ENCODE measurements at regions not wholly inside any gene's neighbourhood (a gene's known extent, or its start where the extent isn't known, plus 50 kb on each side); places are given as distances from the start of the nearest gene placed in this dataset.

DNA sequence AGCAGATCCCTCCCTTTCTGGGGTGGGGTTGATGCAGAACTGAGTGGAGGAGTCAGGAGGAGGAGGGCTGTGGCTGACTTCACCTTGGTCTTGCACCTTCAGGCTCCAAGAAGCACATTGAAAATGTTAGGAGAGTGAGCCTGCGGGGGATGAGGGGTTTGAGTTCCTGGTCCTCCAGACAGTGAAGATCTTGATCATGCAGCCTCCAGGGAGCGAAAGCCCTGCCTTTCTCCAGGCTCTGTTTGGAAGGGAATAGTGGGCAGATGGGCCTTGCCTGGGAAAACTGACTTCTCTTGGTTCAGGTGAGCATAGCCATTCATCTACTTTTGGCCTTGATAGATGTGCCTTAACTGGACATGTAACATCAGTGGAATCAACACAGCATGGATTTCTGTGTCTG, 267.6 kb upstream of the B3GAT1 start:
- DNase-seq = no peak

DNA sequence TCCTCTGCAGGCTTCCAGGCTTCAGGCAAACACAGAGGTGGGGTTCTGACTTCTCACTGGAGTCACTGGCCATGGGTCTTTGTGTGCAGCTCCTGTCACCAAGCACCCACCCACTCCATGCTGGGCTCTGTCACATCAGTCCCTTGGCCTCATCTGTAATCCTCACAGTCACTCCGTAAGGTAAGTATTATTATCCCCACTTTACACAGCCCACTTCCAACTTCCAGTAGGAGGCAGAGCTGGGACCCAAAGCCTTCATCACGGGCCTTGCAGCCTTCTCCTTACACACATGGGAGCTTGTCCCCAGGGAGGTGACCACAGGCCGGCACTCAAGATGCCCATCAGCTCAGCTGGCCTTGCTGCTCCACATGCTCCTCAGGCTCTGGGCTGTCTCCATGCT, 266.7 kb upstream of the B3GAT1 start:
- DNase-seq = no peak

DNA sequence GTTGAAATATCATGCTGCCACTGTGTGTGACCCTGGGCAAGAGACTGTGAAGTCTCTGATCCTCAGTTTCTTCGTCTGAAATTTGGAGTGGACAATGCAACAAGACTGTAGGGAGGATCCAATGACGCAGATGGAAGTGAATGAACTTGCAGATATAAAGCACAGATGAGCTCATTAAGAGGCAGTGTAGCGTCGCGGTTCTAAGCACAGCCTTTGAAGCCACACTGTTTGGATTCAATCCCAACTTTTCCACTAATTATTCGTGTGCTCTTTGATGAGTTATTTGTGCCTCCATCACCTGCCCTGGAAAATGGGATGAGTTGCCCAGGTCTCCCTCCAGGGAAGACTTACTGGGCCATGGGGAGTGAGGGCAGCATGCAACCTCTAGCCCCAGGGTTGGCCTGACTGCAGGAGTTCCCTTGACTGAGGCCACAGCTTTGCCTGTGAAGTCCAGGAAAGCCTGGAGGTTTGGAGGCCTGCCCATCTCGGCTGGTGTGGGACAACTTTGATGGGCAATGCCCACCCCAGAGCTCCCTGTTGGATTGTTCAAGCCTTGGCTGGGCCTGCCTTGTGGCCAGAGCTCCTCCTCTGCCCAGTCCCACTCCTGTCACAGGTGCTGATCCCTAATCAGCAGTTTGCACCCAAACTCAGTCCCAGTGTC, 266.0 kb upstream of the B3GAT1 start:
- no peak for DNase-seq

DNA sequence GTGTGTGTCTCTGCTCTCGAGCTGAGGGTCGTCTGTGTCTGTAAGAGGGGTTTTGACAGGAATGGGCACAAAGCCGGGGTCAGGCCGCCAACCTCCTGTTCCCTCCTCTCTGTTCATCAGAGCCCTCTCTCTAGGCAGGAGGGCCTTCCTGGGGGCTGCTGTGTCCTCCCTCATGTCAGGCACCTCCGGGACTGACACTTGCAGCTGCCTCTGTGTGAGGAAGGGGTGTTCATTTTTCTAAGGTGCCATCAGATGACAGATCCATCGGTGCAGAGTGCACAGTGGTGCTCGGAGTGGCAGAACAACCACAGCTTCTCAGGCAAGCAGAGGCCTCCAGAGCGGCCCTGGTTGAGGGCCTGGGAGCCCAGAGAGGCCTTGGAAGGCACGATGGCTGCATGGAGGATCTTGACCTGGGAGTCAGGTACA, 265.4 kb upstream of the B3GAT1 start:
- DNase-seq = no peak

- no peak for DNase-seq
Measured at GRCh38 chr11:134676516-134677287, 264.7 kb upstream of the B3GAT1 start.

DNA sequence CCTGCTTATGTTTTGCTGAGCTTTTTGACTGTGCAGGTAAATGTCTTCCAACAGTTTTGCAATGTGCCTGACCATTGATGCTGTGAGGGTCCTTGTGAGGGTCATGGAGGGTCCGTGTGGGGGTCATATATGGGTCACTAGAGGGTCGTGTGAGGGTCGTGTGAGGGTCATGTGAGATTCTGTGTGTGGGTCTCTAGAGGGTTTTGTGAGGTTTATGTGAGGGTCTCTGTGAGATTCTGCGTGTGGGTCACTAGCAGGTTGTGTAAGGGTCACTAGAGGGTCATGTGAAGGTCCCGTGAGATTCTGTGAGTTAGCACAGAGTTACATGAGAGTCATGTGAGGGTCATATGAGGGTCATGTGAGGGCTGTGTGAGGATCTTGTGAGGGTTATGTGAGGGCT, 263.9 kb upstream of the B3GAT1 start:
- no peak for DNase-seq

- DNase-seq = no peak
Measured at GRCh38 chr11:134674974-134675373, 262.9 kb upstream of the B3GAT1 start.

DNA sequence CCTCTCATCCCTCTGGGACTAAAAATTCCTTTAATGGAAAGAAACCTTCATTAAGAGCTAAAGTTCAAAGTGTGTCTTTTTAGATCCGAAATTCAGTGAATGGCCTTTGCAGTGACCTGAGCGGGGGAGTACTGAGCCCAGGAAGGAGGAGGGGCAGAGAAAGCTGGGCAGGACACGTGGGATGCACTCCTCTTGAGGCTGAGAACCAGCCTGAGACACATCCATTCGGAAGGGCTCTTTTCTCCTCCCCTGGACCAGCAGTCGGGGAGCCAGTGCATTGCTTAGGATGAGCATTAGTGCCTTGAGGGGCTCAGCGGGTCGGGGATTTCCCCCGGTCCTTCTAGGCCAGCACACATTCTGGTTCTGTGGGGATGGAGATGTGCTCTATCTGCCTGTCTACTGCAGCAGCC, 258.9 kb upstream of the B3GAT1 start:
- no peak for DNase-seq

- no peak for DNase-seq
Measured at GRCh38 chr11:134670247-134670782, 258.3 kb upstream of the B3GAT1 start.

GRCh38 chr11:134669796-134670195, 257.8 kb upstream of the B3GAT1 start:
- no peak for DNase-seq

DNA sequence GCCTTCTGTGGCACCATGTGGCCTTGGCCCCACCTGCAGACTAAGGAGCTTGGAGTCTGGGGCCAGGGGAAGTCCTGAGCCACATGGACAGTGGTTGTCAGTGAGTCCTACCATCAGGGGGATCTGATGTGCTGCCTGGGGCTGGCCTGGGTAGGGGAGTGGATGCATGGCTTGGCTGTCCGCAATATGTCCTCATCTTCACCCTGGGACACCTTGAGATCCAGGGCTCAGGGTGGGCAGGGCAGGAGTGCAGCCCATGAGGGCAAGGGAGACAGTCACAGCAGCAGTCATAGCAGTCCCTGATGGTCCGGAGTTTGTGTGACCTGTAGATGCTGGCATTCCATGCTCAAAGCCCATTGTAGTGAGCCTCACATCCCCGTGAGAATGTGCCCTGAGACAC, 256.8 kb upstream of the B3GAT1 start:
- DNase-seq = no peak

DNA sequence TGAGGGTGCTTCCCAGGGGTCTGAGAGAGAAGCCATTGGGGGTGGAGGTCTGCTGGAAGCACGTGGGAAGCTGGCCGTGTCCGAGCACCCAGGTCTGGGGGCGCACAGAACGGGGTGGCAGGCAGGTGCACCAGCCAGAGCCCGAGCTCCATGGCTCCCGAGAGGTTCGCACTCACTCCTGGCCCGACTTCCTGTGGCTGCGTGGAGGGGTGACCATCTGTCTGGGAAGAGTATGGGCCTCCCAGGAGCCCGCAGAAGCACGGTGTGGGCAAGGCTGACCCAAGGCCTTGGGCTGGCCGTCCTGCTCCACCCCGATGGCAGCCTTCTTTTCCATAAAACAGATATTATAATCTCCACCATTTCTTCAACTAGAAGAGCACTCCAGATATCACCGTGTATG, 256.0 kb upstream of the B3GAT1 start:
- DNase-seq = no peak

- no peak for DNase-seq
Measured at GRCh38 chr11:134667505-134667904, 255.5 kb upstream of the B3GAT1 start.

GRCh38 chr11:134667175-134667500, 255.1 kb upstream of the B3GAT1 start:
- no peak for DNase-seq

DNA sequence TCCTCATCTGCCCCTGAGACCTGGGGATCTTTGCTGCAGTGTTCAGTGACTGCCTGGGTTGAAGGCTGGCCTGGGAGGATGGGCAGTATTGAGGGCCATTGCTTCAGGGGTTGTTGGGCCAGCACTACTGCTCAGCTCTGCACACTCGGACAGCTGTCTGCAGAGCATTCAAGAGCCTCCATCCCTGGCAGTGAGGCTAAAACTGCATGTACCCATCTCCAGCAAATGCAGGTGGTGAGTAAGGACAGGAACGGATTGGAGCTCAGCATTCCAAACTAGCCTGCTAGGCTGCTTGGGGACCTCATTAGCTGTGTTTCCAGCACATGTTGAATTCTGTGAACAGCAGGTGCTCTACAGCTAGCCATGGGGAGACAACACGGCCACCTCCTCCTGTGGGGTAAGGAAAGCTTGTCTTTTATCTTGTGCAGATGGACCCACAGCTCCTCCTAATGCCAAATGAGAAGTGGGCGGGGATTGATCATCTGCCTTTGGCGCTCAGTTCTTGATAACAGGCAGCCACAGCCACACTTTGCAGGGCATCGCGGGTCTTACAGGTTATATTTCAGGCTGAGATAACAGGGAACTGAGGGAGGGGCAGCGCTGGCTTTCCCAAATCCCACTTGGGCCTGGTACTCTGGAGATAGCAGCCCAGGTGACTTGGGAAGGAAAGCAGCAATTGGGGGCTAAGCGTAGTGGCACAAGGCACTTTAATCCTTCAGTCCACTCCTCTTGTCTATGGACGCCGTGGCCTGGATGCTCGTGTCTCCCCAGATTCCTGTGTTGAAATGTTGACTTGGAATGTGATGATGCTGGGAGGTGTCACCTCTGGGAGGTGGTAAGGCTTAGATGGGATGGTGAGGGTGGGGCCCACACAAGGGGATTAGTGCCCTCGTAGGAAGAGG, 254.5 kb upstream of the B3GAT1 start:
- DNase-seq = no peak

GRCh38 chr11:134665571-134666270, 253.7 kb upstream of the B3GAT1 start:
- no peak for DNase-seq

DNA sequence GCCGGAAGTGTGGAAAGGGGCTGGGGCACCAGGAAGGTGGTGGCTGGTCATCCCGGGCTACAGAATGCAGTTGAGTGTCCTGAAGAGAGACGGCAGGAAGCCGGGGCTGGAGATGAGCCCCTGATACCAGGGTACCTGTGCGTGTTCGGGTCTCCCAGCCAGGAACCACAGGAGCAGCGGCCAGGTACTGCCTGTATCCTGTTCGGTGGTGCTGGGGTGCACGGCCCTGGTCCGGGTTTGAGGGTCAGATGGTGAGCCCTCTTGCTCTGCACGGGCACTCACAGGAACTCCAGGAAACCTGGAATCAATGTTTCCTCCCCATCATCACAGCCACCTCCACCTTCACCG, 253.1 kb upstream of the B3GAT1 start:
- no peak for DNase-seq

DNA sequence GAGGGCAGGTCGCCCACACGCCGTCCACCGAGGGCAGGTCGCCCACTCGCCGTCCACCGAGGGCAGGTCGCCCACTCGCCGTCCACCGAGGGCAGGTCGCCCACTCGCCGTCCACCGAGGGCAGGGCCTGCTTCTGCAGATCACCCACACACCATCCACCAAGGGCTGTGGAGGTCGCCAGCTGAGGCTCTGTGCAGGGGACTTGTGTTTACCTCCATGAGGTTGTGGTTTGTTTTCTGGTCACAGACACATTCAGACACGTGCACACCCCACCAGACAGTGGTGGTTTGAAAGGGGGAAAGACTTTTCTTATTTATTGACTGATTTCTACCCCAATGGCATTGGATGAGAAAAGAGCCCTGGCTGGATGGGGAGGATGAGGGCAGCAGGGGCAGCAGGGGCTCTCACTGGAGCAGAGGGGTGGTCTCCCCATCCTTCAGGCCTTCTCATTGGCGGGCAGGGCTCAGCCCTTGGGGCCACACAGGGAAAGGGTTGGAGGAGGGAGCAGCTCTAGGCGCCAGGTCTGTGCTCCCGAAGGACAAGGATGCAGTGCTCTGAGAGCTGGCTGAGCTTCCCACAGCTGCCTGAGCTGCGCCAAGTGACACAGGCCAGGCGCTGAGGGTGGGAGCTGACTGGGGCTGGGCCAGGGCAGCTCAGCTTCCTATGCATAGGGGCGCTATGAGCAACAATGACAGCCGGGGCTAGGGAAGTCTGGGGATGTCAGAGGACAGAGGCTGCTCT, 252.6 kb upstream of the B3GAT1 start:
- no peak for DNase-seq

DNA sequence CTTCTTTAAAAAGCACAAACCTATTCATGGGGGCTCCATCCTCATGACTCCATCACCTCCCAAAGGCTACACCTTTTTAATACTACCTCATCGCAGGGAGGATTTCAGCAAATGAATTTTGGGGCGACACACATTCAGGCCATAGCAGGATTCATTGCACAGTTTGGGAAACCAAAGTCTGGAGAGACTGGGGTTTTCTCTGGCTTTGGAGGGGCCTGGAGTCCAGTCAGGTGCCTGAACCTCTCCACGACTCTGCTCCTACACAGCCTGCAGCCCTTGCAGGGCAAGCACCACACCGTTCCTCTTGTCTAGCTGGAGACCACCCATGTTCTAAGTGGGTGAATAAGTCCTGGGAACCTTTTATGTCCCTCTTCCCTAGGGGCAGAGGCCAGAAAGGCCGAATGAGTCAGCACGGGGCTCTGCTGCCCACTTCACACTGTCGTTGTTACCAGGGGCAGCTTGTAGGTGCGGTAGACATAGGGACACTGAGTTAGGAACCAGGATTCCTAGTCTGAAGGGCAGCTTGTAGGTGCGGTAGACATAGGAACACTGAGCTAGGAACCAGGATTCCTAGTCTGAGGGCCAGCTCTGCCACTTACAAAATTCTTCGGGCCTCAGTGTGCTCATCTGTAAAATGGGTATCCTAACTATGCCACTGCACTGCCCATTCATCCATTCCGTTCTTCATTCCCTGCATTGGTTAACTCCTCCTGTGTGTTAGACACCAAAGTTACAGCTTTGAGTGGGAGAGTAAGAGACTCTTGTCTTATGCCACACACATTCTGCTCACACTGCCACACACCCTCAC, 251.7 kb upstream of the B3GAT1 start:
- DNase-seq = no peak

DNA sequence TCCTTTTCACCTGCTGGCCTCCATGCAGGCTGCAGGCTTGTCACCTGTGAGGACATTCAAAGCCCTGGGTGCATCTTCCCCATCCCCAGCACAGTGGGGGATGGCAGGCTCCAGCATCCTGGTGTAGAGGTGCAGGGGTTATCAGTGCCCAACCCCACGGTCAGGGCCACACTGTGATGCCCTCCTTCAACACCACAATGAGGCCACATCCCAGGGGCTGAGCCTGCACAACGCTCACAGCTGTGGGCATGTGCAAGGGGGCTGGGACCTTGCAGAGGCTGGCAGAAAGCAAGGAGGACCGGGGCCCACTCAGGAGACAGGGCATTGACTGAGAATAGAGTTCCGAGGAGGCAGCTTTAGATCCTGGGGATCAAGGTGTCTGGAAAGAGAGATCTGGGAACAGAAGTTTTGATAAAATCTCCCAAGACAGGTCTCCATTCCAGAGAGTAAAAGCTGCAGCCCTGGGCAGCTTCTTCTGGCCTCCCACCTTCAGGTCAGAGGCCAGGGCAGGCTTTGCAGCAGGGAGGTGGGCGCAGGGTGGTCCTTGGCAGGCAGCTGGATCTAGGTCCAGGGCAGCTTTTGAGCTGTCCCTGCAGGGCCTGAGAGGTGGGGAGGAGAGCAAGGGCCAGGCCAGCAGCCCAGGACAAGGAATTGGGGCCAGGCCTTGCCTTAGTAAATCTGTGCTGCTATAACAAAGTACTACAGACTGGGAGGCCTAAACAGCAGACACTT, 250.8 kb upstream of the B3GAT1 start:
- no peak for DNase-seq

- no peak for DNase-seq
Measured at GRCh38 chr11:134661660-134662059, 249.6 kb upstream of the B3GAT1 start.
